Neural cell (in vitro differentiated cells): ENCODE measurements at regions not wholly inside any gene's neighbourhood (a gene's known extent, or its start where the extent isn't known, plus 50 kb on each side); places are given as distances from the start of the nearest gene placed in this dataset.
"Not testable (repeated sequence)": the region's sequence is repeated elsewhere in the genome, so short reads cannot be mapped to it uniquely, and the experiment has no call there.

Experiments
- CTCF ChIP-seq: fragments of 450-650 bp; IDR thresholded peaks from 2 replicates; pipeline ENCODE4 v1.5.1; 2014; ENCODE audit warnings: antibody characterized with exemption, mild to moderate bottlenecking, moderate library complexity; ENCODE audit not compliant: poor library complexity, severe bottlenecking
- EZH2 ChIP-seq: fragments of 200-600, 300-800 bp; shearing (Covaris generic), sonication (generic); IDR thresholded peaks from 2 replicates; pipeline ENCODE4 v1.6.1; 2014; ENCODE audit warnings: antibody characterized with exemption, low read length, borderline replicate concordance, mild to moderate bottlenecking; ENCODE audit not compliant: insufficient read depth, poor library complexity, severe bottlenecking
- MXI1 ChIP-seq: fragments of 450-650 bp; conservative IDR thresholded peaks from 2 replicates; pipeline ENCODE4 v1.6.1; 2014; ENCODE audit warnings: antibody characterized with exemption, mild to moderate bottlenecking; ENCODE audit not compliant: poor library complexity, severe bottlenecking
- POLR2AphosphoS5 ChIP-seq: IDR thresholded peaks from 2 replicates; pipeline ENCODE4 v1.6.1; 2012
- RAD21 ChIP-seq: fragments of 450-650 bp; conservative IDR thresholded peaks from 2 replicates; pipeline ENCODE4 v1.6.1; 2014; ENCODE audit warnings: antibody characterized with exemption, mild to moderate bottlenecking, moderate library complexity
- REST ChIP-seq: IDR thresholded peaks from 2 replicates; pipeline ENCODE4 v1.6.1; 2012; ENCODE audit warnings: borderline replicate concordance

GRCh38 chrX:63135859-63136258 lies 215.3 kb downstream of the SPIN4 start:
- not testable (repeated sequence) for TF ChIP-seq CTCF, RAD21, EZH2, MXI1, REST, POLR2AphosphoS5
